ENCODE measurements at regions not wholly inside any gene's neighbourhood (a gene's known extent, or its start where the extent isn't known, plus 50 kb on each side); places are given as distances from the start of the nearest gene placed in this dataset.
"Not testable (repeated sequence)": the region's sequence is repeated elsewhere in the genome, so short reads cannot be mapped to it uniquely, and the experiment has no call there.

DNA sequence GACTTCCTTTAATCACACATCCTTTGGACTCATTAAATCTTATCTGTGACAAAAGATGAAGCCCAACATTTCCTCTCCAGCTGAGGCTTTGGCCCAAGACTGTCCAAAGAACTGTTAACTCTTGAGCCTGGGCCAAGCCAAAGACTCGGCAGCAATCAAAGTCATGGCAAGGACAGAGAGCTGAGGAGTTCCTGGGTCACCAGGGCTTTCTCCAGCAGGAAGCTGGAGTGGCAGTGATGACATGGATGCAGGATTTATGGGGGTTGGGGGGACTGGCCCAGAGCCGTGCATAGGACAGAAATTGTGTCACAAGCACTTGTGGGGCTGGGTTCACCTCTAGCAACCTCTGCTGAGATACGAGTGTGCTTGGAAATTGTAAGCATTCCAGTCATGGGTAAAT is 440.3 kb downstream of the PLK2 start:
- no peak for DNase-seq (ENCODE audit: low read depth in 2 of 2)

- no peak for DNase-seq (ENCODE audit: low read depth in 2 of 2)
These were observed 441.9 kb downstream of the PLK2 start for GRCh38 chr5:58018016-58018415.

- DNase-seq (ENCODE audit: low read depth in 2 of 2) = no peak
These were observed 443.0 kb downstream of the PLK2 start for GRCh38 chr5:58016877-58017276.

DNA sequence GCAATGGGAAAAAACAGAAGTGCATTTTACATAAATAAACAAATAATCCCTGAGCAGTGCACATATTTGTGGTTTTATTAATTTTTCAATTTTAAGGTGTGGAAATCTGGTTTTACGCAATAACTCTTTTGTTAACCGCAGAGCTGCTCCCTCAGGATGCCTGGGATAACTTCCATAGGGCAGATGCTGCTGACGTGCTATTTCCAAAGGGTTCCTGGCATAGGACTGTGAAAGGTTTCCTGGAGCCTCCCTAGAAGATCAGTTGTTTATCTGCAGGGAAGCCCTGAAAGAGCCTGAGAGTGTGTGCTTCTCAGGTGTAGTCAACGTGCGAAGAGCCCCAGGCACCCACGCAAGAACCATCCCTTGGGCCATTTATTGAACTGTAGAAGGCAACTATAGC is 443.5 kb downstream of the PLK2 start:
- peak; percentile 32 to 46 for DNase-seq (ENCODE audit: low read depth in 2 of 2)

GRCh38 chr5:58015175-58015574 is 444.7 kb downstream of the PLK2 start:
- no peak for DNase-seq (ENCODE audit: low read depth in 2 of 2)

DNA sequence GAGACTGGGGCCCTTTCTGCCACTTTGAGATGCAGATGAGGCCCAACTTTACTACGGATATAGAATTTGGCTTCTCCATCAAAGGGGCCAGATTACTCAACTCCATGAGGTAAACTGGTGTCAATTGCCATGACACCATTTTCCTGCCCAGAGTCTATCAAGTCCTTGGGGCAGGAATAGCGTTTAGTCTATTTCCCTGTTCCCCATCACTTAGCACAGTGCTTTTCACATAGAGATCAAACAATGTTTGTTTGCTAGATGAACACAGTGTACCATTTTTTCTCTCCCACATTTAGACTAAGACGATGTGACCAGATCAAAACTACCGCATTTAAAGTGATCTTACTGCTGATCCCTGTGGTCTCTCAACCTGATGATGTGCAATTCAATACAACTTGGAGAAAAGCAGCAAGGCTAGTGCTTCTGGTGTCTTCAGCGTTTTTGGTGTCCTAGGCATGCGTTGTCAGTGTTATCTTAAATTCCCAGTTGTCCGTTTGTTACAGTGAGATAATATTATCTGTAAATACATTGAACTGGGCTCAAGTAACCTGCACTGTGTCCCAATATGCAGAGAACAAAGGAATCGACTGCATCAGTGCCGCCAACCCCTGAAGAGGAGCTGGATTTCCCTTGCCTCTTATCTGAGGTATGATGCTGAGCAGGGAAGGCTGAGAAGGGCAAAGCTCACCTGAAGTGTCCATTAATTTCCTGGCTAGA is 446.2 kb downstream of the PLK2 start:
- no peak for DNase-seq (ENCODE audit: low read depth in 2 of 2)

GRCh38 chr5:58012801-58013315 is 447.0 kb downstream of the PLK2 start:
- no peak for DNase-seq (ENCODE audit: low read depth in 2 of 2)

- no peak for DNase-seq (ENCODE audit: low read depth in 2 of 2)
These were observed 447.8 kb downstream of the PLK2 start for GRCh38 chr5:58012102-58012501.

DNA sequence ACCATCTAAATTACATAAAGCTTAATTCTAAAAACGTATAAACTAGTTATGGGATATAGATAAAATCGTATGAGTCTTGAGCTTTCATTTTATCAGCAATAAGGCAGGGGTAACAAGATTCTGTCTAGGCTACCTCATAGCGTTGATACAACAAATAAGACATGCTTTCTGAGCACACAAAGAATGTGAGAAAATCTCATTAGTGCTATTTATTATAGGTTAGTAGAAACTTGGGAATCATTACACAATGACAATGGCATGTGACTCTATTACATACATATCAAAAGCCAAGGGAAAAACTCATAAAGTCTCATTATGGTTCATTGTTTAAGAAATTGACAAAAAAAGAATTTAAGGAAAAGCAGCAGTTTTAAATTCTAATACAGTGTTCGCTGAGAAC is 448.6 kb downstream of the PLK2 start:
- DNase-seq (ENCODE audit: low read depth in 2 of 2) = no peak

DNA sequence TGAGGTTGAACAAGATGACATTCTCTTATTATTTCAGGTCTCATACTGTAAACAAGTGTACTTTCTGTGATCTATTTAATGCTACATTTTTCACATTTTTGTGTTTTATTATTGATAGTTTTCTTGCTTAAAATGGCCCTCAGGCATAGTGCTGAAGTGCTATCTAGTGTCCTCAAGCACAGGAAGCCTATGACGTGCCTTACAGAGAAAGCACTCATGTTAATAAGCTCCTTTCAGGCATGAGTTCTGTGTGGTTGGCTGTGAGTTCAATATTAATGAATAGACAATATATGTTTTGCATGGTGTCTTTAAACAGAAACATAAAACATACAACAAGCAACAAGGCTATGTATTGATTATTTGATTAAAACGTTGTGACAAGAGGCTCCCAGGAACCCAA is 450.1 kb downstream of the PLK2 start:
- no peak for DNase-seq (ENCODE audit: low read depth in 2 of 2)

GRCh38 chr5:58002323-58002722 is 457.6 kb downstream of the PLK2 start:
- DNase-seq (ENCODE audit: low read depth in 2 of 2) = no peak

DNA sequence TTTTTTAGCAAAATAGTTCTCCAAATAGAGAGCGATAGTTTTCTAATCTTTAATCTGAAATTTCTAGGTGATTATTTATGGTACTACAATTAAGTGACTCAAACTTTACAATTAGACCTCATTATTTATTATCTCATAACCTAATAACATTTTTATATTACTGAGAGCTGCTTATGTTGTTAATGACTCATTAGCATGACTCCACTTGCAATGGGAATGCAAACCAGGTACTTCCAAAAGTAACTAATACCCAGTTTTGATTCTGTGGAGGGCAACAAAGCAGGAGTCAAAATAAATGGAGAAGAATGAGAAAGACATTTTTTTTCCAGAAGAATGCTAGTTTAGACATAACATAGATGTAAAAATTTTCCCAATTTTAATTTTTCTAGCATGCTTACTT is 466.0 kb downstream of the PLK2 start:
- no peak for DNase-seq (ENCODE audit: low read depth in 2 of 2)

DNA sequence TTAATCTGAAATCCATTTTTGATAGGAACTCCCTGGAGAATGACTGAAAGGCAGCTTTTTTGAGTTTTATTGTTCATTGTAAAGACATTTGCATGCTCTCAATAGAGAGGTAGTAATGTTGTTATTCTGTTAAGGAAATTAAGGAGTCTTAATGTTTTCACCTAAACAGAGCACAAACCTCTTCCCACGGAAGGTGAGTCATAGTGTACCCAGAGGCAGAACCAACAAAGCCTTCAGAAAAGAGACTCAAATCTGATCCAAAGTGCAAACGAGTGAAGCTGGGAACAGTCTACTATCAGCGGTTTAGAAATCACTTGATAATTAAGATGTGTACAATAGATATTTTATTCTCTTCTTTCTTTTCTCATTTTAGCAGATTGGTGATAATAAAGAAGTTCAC is 470.5 kb downstream of the PLK2 start:
- DNase-seq (ENCODE audit: low read depth in 2 of 2) = no peak

GRCh38 chr5:57988813-57989212 is 471.1 kb downstream of the PLK2 start:
- DNase-seq (ENCODE audit: low read depth in 2 of 2) = no peak

DNA sequence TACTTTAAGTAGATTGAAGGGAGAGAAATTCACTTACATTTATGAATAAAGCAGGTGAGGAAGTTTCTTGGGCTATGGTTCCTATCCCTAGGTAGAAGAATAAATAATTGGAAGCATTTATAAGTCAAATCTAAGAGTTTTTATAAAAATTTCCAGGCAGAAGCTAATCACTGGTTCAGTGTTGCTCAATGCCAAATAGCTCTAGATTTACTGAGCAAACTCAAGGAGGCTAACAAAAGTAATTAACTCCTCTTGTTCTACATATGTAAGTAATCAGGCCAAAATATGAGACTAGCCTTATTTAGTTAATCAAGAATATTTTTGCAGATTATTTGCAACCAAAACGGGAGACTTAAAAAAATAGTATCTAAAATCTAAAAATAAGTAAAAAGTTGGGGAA is 472.3 kb downstream of the PLK2 start:
- no peak for DNase-seq (ENCODE audit: low read depth in 2 of 2)

- DNase-seq (ENCODE audit: low read depth in 2 of 2) = no peak
These were observed 473.0 kb downstream of the PLK2 start for GRCh38 chr5:57986761-57987341.

GRCh38 chr5:57983426-57983825 is 476.5 kb downstream of the PLK2 start:
- no peak for DNase-seq (ENCODE audit: low read depth in 2 of 2)

GRCh38 chr5:57979671-57980070 is 480.2 kb downstream of the PLK2 start:
- no peak for DNase-seq (ENCODE audit: low read depth in 2 of 2)

GRCh38 chr5:57976506-57976905 is 483.4 kb downstream of the PLK2 start:
- DNase-seq (ENCODE audit: low read depth in 2 of 2) = no peak

DNA sequence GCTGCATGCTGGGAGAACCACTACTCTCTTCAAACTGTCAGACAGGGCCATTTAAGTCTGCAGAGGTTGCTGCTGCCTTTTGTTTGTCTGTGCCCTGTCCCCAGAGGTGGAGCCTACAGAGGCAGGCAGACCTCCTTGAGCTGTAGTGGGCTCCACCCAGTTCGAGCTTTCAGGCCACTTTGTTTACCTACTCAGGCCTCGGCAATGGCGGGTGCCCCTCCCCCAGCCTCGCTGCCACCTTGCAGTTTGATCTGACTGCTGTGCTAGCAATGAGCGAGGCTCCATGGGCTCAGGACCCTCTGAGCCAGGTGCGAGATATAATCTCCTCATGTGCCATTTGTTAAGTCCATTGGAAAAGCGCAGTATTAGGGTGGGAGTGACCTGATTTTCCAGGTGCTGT is 487.8 kb downstream of the PLK2 start:
- not testable (repeated sequence) for DNase-seq (ENCODE audit: low read depth in 2 of 2)

DNA sequence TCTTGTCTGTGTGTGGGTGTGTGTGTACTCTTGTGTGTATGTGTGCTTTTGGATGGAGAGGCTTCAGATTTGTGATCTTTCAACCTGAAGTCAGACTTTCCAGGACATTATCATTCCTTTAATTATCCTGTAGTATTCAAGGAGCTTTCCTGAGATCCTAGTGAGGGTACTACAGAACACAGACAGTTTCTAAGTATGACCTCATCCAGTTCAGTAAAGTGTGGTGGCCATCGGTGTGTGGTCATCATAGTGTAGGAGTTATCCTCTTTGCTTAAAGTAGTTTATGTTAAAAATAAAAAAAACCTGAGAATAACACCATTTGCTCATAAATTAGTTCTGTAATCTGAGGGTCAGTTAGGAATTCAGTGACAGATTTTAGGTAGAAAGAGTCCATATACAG is 478.0 kb upstream of the ACTBL2 start:
- no peak for DNase-seq (ENCODE audit: low read depth in 2 of 2)

DNA sequence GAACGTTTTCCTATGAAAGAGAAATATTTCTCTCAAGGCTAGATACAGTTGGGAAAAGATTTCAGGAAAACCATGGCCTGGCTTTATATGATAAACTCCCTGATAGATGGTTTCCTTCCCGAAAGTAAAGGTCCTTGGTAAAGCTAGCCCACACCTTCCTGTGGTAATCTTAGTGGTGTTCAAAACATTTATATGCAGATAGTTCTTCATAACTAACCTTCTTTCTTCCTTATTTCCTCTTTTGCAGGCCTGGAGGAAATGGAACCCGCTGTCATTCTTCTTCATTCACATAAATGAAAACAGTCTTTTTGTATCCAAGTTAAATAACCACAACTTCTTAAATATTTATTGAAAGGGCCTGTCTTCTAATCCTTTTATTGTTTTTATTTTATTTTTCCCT is 474.0 kb upstream of the ACTBL2 start:
- no peak for DNase-seq (ENCODE audit: low read depth in 2 of 2)

DNA sequence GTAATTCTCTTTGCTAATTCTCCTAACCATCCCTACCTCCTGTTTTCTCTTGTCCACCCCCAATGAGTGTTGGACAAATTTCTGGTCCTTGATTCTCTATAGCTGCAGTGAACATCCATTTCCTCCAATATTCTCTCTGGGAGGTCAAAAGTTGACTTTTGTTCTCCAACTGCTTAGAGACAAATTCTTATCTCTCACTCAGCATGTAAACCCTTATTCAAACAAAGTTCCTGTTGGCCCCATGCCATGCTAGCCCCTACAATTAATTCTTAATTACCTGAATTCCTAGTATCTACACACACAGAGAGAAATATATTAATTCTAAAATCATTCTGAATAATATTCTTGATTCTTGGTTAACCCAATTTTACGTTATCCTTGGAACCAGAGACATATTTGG is 472.9 kb upstream of the ACTBL2 start:
- DNase-seq (ENCODE audit: low read depth in 2 of 2) = no peak

DNA sequence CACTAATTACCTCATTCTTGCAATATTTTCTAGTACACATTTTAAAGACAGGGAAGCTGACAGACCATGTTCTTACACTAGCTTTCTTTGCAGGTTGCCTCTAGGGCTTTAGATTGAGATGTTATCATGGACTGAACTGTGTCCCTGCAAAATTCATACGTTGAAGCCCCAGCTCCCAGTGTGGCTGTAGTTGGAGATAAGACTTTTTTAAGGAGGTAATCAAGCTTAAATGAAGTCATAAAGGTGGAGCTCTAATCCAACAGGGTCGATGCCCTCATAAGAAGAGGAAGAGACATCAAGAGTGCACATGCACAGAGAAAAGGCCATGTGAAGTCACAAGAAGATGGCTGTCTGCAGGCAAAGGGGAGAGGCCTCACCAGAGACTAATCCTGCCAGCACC is 471.2 kb upstream of the ACTBL2 start:
- DNase-seq (ENCODE audit: low read depth in 2 of 2) = no peak
